Endothelial cell of umbilical vein (primary cell): ENCODE measurements at regions not wholly inside any gene's neighbourhood (a gene's known extent, or its start where the extent isn't known, plus 50 kb on each side); places are given as distances from the start of the nearest gene placed in this dataset.

Experiments
- EZH2 ChIP-seq: IDR thresholded peaks from 2 replicates; pipeline ENCODE4 v1.6.1; 2012; ENCODE audit warnings: borderline replicate concordance, low read depth, mild to moderate bottlenecking, moderate library complexity, low read length, inconsistent platforms; ENCODE audit not compliant: severe bottlenecking
- TF ChIP-seq, protein P1 (sequence below), 2 donors: IDR thresholded peaks; 1 replicate in 1 of 2; 2 replicates in 1 of 2; pipeline ENCODE4 v1.5.1; 2011; ENCODE audit warnings: low read length in 2 of 2, mild to moderate bottlenecking in 2 of 2, moderate library complexity in 2 of 2, control low read depth in 1 of 2, inconsistent platforms in 1 of 2, low read depth in 1 of 2; ENCODE audit not compliant: insufficient read depth in 1 of 2; ENCODE audit errors: extremely low read depth in 1 of 2

DNA sequence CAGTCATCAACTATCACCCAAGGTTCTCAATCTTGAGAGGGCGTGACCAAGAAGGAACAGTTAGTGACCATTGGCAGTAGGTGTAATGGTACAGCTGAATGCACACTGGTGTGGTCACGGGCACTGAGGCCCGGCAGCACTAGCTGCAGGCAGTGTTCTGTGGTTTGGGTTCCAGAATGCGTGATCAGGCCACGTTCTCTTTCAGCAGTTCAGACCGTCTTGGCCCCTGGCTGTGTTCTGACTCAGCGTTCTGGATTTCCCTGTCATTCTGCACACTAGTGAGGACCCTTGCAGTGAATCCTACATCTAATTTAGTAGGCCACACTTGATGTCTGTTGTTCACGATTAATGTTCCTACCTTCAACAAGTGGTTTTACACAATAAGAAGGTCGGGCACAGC, 220.5 kb upstream of the SLCO3A1 start:
- TF ChIP-seq, protein P1, sequence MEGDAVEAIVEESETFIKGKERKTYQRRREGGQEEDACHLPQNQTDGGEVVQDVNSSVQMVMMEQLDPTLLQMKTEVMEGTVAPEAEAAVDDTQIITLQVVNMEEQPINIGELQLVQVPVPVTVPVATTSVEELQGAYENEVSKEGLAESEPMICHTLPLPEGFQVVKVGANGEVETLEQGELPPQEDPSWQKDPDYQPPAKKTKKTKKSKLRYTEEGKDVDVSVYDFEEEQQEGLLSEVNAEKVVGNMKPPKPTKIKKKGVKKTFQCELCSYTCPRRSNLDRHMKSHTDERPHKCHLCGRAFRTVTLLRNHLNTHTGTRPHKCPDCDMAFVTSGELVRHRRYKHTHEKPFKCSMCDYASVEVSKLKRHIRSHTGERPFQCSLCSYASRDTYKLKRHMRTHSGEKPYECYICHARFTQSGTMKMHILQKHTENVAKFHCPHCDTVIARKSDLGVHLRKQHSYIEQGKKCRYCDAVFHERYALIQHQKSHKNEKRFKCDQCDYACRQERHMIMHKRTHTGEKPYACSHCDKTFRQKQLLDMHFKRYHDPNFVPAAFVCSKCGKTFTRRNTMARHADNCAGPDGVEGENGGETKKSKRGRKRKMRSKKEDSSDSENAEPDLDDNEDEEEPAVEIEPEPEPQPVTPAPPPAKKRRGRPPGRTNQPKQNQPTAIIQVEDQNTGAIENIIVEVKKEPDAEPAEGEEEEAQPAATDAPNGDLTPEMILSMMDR (IDR thresholded peaks at IDR 0.05; ENCODE audit: extremely low read depth in 1 of 2, insufficient read depth in 1 of 2, low read depth in 1 of 2, low read length in 2 of 2) = no peak
- TF ChIP-seq EZH2 = no peak
